Hematopoietic multipotent progenitor cell treated with erythropoietin and hydrocortisone succinate and interleukin-3 and kit ligand, for 4 days (in vitro differentiated cells): ENCODE measurements at regions not wholly inside any gene's neighbourhood (a gene's known extent, or its start where the extent isn't known, plus 50 kb on each side); places are given as distances from the start of the nearest gene placed in this dataset.

Experiments used
- DNase-seq: peaks from one replicate; pipeline ENCODE4 v3.0.0-alpha.2; 2015

DNA sequence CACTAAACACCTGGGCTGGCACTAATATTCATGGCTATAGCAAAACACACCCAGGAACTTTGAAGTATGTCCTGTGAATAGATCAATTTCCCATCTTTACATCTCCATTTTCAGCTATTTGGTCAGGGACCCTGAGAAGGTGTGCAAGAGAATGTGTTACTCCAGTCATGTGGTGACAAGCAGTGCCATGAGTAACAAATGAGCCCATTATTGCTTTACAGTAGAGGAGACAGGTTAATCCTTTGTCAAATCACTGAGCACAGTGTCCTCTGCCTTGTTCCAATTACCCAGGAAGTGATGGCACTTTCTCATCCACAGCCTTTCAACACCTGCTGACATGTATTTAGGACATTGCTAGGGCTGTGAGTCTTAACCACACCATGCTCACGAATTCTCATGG, 664.8 kb upstream of the API5 start:
- no peak for DNase-seq

DNA sequence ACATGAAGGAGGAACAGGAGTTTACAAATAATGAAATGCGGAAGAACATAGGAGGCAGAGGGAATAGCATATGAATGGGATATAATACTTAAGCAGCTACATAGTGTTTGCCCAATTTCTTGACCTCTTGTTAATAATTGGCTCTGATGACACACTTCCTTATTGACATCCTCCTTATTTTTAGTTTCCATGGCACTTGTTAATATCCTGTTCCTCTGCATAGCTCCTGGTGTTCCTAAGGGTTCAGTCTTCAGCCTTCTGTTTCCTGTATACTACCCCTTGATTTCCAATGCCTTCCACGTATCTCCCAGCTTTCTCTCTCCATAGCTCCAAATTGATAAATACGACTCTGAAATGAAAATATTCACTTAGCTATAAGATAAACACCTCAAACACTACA, 663.8 kb upstream of the API5 start:
- no peak for DNase-seq

DNA sequence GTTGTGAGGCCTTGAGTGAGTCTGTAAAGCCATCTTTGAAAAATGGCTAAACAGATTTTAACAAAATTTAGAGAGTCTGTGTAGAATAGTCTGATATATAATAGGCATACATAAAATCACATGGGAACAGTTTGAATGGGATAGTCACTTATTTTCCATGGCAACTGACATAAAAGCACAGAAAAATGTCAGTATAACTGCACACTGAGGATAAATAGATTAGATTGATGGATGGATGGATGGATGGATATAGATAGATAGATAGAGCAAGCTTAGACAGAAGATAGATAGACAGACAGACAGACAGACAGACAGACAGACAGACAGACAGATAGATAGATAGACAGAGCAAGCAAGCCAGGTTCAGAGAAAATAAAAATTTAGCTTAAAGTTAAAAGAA, 660.2 kb upstream of the API5 start:
- no peak for DNase-seq

DNA sequence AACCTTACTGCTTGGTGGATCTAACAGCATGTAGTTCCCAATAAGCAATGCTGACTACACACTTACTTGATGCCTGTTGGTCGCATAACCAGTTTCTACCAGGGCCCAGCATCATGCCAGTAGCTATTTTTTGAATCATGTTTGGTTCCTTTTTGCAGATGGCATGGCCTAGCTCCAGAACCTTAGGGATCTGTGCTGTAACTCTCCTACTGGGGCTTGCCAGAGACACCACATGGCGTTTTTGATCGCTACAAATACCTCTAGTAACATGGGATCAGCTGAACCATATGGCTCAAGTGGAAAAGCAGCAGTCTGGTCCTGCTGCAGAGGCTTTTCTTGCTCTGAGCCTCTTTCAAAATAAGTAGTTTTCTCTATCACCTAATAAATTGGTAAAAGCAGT, 654.6 kb upstream of the API5 start:
- DNase-seq, result no peak

DNA sequence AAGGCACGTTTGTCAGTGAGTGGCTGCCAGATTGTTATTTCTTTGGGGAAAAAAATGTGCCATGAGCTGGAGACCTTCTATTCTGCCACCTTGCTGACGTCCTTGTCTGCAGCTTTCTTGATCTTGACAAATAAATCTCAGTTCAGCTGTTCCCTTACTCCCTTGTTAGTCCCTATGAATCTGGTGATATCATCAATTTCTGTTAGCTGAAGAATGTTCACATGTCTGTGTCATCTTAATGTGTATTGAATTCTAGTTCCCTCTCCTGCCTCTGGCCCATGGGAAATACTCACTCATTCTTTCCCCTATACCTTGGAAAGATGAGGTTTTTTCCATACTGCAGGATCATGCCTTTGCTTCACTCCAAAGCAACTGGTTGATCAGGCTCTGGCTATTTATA, 649.9 kb upstream of the API5 start:
- no peak for DNase-seq

DNA sequence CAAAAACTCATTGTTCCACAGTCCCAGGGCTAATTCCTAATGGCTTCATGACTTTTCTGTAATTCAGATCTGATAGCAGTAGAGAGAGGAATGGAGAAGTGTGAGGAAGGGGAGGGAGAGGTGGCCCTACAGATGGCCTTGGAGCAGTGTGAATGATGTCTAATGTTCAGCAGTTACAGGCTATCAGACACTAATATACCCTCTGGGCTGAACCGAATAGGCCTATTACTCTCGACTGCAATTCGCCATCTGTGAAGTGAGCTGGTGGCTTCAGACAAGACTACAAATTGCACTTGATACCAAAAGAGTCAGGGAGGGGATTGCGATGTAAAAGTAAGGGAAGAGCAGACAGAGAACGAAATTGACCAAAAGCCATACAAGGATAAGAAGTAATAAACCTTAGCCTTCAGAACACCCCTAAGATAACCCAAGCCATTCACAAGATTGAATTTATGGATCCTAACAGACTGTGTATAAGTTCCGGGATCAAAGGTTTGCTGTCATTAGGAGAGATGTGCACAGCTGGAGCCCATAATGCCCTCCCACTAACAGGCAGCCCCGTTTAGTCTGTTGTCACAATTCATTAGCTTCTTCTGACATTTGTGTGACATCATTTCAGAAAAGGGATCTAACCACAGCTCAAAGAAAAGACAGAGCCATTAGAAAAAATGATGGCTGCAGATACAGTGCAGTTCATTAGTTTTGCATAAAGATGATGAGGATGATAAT, 642.4 kb upstream of the API5 start:
- DNase-seq, result no peak

DNA sequence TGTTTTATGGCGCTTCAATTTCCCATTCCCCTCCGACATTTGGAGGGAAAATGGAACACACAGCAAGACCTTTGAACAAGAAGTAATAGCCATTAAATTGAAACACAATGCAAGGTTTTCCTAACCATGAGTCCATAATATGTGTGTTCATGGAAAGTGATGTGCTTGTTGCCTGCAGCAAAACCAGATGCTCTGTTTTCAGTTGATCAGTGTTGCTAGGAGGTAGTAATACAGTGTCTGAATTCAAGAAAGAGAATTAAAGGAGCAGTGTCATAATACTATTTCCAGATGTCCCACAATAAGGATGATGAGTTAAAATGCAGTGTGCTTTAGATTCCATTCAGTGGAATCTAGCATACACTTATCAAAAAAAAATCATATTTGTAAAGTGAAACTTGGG, 637.4 kb upstream of the API5 start:
- DNase-seq, result no peak

DNA sequence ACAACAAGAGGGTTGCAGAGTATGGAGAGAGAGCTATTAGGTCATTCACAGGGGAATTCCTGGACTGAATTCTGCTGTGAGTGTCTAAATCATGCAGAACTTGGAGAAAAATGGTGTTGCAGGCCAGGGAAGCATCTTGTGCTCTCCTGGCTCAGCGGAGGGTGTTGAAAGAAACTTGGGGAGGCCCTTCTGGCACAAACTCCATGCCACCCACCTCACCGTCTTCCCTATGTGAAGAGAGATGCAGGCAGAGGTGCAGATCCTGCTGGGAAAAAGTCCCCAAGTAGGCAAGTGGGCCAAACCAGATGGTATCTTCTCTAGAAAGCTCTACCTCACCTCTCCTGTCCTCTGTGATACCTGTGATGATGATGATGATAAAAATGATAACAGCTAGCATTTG, 604.3 kb upstream of the API5 start:
- no peak for DNase-seq

DNA sequence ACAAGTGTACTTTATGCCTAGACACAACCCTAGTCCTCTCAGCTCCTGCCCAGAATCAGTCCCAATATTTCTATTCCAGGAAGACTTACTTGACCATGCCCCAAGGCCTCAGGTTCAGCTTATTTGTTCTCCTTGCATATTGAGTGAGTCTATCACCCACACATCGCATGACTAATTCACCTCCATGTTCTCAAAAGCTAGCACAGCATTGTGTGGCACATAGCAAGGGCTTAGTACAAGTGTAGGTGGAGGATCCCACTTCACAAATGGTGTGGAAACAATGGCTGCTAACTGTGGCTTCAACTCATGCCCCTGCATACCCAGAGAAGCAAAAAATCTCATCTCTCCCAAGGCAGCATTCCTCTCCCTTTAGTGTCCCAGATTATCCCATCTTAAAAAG, 602.6 kb upstream of the API5 start:
- no peak for DNase-seq

DNA sequence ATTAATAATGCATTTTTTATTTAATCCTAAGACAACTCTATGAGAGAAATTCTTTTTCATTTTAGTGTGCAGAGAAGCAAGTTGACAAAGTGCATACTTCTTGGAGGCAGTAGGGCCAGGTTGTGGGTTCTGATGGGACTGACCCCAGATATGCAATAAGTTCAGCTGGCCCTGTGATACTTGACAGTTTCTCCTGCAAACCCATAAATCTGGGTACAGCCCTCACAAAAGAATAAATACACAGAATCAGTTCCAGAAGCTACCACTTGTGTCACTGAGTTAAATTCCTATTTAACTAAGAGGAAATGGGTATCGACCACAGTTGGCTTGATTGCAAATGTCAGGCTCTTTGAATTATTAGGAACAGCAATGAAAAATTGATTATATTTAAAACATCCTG, 598.5 kb upstream of the API5 start:
- DNase-seq, result no peak

DNA sequence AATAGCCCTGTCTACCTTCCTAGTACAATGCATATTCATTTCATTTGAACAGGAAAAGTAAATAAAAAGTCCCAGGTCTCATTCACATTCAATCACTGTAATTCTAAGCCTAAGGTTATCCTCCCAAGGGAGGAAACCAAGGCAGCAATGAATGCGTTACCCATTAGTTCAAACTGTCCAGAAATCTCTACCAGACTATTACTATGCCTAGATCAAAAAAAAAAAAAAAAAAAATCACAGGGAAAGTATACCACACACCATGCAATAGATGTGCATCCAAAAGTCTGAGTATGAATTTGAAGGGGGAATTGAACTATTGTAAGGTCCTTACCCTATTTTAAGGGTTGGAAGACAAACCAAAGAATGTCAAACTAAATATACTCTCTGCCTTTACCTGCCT, 598.0 kb upstream of the API5 start:
- DNase-seq, result no peak

DNA sequence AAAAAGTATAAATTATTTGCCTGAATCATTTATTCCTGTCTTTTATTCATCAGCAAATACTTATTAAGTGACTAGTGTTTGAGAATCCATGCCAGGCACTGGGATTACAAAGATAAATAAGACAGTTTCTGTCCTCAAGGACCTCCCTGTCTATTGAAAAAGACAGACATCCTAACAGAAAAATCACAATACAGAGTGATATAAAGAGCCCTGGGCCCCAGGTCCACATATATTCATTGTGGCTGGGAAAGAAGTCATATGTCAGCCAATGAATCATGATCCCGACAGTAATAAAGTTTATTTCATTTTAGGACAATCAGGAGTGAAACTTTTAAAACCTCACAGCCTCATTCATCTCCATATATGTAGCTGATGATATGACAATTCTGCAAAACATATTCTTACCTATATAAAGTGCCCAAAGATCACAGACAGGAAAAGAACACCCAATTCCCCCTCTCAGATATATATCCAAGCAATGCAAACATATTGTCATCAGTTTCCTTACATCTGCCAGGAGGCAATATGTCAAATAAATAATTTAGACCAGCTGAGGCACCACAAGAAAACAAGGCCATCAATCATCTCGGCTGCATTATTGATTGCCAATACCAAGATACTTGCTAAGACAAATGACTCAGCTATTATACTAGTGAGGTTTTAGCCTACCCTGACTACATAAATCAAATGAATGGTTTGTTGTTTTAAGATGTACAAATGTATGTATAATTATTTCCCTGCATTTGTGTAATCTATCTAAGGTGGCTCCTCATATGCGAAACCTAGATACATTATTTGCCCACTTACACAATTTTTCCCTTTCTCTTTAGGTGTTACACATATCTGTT, 590.9 kb upstream of the API5 start:
- no peak for DNase-seq

DNA sequence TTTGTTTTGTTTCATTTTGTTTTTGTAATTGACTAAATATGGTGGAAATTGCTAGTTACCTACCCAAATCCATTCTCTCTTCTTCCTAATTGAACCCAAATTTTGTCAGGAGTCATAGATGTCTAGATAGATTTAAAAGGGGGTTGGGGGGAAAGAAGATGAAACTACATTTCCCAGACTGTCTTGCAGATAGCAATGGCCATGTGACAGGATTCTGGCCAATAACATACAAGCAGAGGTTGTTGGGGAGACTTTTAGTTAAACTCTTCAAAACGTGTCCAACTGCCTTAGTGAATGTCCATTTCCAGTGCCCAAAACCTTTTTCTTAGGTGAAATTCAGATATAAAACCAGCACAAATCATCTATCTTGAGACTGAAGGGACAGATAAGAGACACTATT, 583.9 kb upstream of the API5 start:
- no peak for DNase-seq

DNA sequence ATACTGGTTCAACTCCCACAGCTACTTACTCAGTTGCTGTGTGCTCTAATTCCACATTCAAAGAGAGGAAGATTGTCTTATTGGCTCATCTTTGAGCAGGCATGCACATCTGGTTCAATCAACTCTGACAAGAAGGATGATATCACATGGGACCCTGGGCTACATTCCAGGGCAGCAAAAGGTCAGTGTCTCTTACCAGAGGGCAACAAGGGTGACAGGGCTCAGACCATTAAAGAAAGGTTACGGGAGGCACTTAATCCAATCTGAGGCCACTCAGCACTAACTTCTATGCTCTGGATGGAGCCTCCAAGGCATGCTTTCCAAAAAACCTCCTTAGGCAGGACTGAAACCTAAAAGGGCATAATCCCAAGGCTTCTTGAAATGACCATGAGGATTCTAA, 549.4 kb upstream of the API5 start:
- DNase-seq, result no peak

DNA sequence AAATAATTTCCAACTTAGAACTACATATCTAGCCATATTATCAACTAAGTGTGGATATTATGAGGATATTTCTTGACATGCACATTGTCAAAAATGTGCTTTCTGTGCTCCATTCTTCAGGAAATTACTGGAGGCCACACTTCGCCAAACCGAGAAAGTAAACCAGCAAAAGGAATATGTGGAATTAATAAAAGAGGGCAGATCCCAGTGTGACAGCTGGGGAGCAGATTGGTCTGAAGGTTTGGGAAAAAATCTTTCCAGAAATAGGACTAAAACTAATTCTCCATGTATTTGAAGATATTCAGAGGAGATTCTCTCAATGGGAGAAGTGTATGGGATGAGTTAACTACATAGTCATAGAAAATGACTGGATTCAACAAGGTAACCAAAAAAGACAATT, 546.9 kb upstream of the API5 start:
- DNase-seq, result no peak

DNA sequence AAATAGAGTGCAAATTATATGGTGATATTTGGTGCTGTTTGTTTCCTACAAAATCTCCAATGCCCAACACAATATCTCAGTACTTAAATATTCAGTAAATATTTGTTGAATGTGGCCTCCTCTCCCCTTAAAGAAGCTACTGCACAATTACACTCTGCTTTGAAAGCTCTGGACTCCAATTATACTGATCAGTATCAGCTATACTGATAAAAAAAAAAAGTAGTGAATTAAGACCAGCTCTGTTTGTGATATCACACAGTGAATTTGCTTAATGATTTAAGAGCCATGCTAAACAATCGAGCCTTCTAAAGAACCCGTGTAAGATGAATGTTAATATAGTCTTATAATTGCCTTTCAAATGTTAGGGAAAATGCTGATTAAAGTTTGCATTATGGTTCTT, 543.2 kb upstream of the API5 start:
- DNase-seq, result no peak

DNA sequence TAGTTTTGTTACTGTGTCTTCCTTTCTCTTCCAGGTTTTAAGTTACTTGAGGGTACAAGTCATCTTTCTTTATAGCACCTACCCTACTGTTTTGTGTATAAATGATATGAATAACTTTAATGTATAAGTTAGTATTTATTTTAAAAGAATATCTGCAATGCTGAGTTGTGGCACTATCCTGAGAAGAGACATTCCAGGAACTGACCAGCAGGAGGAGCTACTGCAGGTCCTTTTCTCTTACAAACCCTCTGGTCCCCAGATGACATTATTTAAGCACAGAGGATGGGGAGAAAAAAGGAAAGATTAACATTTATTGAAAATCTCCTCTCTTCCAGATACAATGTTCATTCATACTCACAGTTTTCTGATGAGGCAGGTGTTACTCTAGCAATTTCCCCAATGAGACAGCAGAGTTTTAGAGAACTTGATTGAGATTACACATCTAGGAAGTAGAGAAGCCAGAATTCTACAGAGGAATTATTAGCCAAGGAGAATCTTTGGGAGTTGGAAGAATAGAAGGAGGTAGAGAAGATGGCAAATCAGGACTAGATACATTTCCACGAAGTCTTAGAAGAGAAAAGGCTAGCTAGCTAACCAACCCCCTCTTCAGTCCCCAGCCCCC, 541.2 kb upstream of the API5 start:
- DNase-seq, result peak; percentile 58

DNA sequence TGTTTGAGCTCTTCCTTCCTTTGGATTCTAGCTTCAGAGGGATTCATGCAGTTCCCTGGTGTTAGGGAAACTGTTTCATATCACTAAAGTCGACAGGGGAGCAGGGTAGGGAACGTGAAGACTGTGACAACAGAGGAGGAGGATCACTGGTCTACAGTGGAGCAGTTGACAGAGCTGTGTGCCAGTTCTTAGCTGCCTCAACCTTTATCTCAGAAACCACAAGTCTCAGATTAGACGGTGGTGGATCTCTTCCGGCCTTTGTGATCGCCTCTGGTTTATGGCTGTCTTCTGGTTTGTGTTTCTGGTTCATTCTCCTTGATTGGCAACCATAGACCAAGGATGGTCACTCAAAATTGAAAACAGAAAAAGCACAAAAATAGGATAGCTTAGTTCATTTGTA, 538.9 kb upstream of the API5 start:
- no peak for DNase-seq

DNA sequence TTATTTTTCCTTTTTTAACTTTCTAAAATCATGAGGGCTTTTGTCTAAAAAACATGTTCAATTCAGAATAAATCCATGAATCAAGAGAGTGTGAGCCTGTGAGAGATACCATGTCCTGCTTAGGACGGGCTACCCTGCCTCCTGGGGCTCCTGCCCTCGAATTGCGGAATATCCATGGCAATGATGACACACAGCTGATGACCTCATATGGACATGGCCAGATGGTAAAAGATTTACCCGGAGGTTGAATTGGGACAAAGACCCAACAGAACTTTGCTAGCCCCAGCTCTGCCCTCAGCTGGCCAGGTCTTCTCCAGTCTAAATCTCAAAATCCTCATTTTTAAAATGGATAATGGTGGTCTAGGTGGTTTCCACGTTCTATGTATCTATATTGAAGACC, 538.1 kb upstream of the API5 start:
- no peak for DNase-seq

DNA sequence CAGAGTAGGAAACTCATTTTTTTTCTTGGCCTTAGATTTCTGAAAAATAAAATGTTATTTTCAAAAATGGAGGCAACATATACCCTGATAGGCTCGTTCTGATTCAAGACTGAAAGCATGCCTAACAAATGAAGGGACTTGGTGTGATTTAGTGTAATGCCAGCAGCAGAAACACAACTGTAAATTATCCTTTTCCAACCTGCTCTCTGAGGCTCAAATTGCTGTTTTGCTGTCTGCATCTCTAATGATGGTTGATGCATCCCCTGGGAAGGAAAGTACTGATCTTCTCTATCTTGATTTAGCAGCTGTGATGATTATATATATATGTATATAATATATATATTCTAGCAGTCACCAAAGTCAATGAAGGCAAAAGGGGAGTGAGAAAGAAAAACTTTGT, 537.2 kb upstream of the API5 start:
- no peak for DNase-seq

DNA sequence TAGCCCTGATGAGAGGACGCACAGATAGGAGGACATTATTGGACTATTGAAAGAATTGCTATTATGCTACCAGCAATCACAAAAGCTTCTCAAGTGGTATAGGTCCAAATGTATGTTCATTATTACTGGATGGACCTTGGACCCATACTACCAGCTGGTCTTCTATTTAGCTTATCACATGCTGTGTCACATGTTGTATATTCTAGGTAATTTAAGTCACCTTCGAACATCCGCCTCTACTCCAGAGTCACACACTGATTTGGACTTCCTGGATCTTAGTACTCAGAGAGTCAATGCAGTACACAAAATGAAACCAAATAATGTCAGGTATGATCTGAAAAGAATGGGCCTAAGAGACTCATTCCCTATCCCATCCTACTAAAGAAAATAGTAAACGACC, 534.0 kb upstream of the API5 start:
- DNase-seq, result no peak

DNA sequence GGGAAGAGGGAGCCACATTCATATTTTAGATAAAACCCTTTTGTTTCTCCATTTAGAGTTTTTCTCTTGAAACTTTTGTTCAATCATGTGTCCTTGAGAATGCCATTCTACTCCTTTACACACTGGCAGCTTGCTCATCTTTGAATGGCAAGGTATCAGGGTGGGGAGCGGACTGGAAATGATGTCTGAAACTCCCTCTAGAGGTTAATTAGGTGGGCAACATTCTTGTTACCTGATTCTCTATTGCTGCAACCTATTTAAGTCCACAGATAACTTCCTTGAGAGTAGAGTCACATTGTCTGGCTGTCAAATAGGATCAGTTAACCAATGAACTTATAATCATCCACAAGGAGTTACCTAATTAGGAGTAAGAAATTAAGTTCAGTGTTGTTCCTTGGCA, 533.6 kb upstream of the API5 start:
- no peak for DNase-seq

DNA sequence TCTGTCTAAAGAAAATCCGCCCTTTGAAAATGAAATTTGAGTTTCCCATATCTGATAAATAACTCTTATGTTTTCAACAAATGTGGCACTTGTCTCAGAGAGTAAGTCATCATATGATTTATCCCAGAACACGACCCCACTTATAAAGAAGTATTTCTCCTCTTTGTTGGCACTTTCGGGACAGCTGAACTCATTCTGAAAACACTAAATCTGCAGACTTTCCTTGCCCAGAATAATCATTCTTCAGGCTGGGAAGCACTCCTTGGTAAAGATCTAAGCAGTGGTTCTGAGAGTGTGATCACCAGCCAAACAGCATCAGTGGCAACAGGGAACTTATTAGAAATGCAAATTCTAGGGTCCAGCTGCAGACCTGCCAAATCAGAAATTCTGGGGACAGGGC, 532.2 kb upstream of the API5 start:
- DNase-seq, result no peak

DNA sequence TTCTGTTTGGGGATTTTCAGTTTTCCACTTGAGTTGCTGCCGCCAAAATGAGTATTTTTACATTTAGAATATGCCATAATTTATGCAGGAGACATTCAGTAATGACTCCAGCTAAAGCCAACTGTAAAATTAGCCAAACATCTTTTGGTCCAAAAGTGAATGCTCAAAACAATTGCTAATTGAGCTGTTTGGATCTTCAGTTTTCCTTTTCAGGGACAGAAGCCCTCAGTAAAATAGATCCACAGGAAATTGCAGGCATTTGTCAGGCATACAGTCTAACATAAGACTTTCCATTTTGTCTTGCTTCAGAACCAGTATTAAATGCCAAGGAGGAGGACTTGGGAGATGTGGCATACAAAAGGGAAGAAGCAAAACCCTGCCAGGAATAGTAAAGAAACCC, 524.8 kb upstream of the API5 start:
- DNase-seq, result no peak
